GM21528 (cell line): ENCODE measurements at regions not wholly inside any gene's neighbourhood (a gene's known extent, or its start where the extent isn't known, plus 50 kb on each side); places are given as distances from the start of the nearest gene placed in this dataset.

Experiments used
- ATAC-seq: cut with Tn5 transposase; IDR thresholded peaks from one replicate; pipeline ENCODE4 v1.9.1; 2021; ENCODE audit warnings: mild to moderate bottlenecking, moderate library complexity; ENCODE audit not compliant: unreplicated experiment, low FRiP score

DNA sequence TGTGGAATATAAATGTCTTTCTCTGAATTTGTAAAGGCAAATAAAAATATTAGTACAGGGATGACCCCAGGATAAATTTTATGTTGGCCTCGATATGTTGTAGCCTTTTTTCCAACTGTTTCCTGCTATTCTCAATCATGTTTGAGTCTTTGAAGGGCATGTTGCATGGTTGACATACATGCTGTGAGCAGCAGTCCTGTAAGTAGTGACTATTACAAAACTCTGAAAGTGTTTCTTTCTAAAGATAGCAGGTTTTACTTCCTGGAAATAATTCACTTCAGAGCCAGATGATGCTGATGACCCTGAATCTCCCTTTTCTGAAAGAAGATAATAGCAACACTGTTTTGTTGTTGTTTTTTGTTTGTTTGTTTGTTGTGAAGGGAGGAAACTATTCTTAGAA lies 393.0 kb upstream of the GNPDA2 start:
- no peak for ATAC-seq

DNA sequence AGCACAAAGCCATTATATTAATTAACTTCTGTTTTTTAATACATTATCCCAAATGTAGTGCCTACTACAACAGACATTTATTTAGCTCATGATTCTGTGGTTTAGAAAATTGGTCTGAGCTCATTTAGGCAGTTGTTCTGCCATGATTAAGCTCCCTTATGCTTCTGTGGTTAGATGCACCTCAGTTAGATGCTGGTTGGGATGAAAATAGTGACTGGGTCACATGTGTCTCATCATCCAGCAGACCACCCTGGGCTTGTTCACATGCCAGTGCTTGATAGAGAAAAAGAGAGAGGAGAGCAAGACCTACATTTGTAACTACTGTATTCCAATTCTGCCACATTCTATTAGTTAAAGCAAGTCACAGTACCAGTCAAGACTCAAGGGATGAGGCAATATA lies 376.4 kb upstream of the GNPDA2 start:
- ATAC-seq: no peak

DNA sequence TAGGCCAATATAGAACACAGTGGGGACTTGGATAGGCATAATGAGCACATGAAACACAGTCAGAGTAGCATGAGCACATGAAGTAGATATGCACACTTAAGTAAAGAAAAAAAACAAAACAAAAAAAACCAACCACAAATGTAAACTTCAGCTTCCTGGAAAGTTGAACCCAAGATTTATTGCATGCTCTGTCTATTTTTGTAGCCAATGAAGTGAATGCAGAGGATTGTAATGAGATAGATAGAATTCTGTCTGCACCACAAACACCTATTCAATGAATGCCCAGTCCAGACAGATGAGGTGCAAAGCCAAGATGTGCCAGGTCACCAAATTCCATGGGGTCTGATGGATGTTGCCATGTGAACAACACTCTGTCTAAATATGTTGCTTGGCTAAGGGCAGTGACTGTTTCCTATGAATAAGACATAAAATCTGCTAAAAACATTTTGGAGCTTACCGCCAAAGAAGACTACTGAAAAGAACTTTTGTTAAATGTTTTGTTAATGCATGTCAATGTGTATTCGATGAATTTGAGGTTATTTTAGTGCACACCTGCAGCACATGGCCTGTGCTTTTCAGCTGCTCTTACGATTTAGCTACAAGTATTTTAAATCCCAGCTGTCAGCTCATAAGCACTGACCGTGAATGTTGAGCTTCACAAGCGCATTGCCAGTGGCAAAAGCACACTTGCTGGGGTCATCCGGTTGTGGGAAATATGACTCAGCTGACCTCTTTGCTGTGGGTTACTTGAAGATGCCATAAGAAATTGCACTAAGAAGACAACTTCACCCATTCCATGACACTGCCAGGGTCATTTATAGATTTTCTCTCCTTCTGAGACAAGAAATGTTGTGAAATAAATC lies 374.8 kb upstream of the GNPDA2 start:
- ATAC-seq: no peak

DNA sequence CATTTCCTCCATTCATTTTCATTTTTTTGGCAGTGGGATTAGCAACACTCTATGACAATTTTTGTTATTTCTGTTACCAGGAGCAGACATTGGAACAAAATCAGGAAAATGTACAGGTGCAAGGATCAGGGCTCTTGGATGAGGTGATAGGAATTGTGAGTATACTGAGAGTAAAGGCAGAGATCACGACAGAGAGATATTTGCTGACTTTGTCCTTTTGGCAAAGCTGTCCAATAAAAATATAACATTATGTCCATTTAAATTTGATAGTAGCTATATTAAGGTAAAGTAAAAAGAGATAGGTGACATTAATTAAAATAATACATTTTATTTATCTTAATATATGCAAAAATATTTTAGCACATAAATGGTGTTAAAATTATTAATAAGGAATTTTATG lies 373.1 kb upstream of the GNPDA2 start:
- ATAC-seq: no peak

DNA sequence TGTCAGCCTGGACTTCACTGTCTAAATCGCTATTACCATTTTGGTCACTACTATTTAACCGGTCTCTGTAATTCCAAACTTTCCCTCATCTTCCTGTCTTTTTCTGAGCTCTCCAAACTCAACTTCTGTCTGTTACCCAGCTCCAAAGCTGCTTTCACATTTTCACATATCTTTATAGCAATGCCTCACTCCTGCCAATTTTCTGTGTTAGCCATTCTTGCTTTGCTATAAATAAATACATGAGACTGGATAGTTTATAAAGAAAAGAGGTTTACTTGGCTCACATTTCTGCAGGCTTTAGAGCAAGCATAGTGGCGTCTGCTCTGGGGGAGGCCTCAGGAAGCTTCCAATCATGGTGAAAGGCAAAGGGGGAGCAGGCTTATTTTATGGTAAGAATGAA lies 368.3 kb upstream of the GNPDA2 start:
- no peak for ATAC-seq

DNA sequence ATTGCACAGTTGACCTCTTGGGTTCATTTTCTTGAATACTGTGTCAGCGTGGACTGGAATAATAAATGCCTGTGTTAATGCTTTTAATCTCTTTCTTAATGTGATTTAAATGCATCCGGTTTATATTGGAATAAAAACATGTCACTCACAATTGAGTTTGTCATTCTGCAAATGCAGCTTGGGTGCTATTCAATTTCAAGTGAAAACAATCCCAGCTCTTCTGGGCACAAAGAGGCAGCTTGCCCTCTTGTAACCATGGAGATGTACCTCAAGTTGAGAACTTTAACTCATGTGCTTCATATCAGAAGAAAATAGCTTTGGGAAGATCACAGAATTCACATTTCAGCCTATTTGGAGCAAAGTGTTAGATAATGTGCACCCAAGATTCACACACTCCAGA lies 355.7 kb upstream of the GNPDA2 start:
- ATAC-seq: no peak

DNA sequence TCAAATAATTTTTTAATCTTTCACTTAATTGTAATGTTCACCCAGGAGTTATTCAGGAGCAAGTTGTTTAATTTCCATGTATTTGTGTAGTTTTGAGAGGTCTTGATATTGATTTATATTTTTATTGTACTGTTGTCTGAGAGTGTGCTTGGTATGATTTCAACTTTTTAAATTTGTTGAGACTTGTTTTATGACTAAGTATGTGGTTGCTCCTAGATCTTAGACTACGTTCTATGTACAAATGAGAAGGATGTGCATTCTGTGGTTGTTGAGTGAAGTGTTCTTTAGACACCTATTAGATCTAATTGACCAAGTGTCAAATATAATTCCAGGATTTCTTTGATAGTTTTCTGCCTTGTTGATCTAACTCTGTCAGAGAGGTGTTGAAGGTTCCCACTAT lies 353.3 kb upstream of the GNPDA2 start:
- no peak for ATAC-seq

DNA sequence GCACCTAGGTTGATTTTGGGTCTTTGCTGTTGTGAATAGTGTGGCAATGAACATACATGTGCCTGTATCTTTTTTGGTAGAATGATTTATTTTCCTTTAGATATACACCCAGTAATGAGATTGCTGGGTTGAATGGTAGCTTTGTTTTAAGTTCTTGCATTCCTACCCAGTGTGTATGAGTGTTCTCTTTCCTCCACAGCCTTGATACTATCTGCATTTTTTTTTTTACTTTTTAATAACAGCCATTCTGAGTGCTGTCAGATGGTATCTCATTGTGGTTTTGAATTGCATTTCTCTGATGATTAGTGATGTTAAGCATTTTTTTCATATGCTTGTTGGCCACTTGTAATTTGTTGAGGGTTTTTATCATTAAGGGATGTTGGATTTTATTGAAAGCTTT lies 351.8 kb upstream of the GNPDA2 start:
- no peak for ATAC-seq

DNA sequence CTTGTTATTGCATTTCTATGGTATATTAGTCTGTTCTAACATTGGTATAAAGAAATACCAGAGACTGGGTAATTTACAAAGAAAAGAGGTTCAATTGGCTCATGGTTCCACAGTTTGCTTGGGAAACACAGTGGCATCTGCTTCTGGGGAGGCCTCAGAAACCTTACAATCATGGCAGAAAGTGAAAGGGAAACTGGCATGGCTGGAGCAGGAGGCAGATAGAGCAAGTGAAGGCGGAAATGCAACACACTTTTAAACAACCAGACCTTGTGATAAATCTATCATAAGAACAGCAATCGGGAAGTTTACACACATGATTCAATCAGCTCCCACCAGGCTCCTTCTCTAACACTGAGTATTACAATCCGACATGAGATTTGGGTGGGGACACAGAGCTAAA lies 346.6 kb upstream of the GNPDA2 start:
- ATAC-seq: no peak

DNA sequence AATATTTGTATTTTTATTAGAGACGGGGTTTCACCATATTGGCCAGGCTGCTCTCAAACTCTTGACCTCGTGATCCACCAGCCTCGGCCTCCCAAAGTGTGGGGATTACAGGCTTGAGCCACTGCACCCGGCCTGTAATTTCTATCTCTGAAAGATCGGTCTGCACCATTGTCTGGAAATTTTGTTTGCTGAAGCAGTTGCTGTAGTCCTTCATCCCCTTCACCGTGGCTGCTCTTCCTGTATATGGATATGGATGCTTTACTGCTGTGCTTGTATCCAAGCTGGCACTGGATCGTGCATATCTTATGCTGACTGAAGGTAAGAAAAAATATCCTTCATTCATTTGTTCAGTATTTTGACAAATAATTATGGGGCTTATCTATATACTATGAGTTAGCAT lies 338.4 kb upstream of the GNPDA2 start:
- no peak for ATAC-seq

DNA sequence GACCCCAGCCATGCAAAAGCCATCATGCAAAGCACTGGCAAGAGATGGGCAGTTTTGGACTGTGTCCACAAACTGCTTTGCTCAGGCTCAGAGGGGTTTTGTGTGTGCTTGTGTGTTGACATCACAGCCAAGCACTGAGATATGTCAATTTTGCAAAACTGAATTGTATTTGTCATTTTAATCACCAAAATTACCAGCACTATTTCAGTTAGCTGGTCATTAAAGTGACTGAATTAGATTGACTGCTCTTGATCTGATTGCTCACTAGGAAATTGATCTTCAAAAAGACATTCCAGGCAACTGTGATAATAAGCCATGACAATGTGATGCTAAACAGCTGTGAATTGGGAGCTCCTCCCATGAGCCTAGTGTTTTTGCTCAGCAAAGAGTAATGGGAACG lies 337.3 kb upstream of the GNPDA2 start:
- ATAC-seq: no peak

DNA sequence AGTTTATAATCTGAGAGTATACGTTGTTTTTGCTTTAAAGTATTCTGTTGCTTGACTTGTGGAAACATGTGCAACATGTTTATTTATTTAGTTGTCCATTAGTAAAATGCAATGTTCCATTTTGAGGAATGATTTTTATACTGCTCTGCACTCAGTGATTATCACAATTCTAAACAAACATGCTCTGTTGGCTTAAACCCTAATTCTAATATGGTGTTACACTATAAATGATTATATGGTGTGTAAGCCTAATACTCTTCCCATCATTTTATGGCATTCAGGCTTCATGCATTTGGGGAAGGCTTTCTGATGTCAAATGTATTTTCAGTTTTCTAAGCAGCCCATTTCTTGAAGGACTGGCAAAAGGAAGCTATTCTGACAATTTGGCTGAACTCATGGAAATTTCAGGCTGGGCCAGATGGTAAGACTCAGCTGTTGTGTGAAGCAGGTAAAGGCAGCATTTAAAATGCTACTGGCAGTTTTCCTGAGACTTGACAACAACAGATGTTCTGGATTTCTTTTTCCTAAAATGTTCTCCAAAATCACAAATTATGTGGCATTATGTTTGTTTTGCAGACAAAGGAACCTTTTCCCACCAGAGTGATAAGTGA lies 336.7 kb upstream of the GNPDA2 start:
- no peak for ATAC-seq

DNA sequence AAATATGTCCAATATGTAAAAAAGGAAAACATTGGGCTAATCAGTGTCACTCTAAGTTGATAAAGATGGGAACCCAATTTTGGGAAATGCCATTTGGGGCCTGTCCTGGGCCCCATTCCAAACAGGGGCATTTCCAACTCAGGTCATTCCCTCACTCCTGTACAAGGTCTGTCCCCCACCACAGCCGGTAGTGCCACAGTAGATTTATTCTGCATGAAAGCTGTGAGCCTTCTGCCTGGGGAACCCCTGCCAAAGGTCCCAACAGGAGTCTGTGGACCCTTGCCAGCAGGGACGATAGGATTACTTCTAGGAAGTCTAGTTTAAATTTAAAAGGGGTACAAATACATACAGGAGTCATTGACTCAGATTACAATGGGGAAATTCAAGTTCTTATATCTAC lies 317.6 kb upstream of the GNPDA2 start:
- no peak for ATAC-seq

DNA sequence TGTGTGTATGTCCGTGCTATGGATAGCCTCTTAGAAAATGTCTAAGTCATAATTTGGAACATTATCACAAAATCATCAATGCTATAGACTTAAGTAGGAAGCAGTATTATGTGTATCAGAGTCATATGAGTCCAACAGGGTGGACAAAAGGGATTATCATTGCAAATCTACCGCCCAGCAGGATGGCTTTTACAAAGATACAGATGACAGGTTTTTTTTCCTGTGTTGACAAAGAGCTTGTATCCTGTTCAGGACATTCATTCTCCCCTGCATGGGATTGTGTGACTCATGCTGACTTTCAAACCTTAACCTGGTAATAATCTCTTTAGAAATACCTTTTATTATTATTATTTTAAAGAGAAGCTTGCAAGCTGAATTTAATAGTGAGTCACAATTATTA lies 310.3 kb upstream of the GNPDA2 start:
- ATAC-seq: no peak

DNA sequence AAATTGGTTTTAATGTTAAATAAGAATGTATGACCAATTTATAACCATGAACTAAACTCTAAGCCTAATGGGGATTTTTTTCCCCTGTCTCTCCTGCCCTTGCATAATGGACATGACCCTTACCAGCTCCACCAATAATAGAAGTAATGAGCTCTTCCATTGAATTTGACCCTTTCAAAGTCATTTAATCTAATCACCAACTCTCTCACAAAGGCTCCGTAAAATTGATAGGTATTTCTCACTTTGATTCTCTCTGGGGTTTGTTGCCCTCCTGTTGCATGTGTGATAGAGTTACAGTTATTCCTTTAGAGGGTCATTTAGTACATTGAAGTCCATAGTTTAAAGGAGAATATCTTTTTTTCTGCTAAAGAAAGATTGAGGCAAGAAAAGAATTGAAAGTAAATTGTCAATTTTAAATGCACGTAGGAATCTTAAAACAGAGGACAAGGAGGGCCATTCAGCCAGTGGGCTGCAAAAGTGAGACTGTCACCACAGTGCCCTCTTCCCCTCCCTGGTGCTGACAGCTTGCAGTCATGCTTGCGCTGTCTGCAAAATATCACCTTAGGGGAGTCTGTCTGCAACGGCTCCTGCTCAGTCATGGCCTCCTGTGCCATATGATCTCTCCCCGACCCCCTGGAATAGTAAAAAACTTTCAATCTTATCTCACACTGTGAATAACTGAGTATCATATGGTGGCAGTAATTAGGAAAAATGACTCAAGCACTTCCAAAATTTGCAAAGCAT lies 307.5 kb upstream of the GNPDA2 start:
- ATAC-seq: no peak

DNA sequence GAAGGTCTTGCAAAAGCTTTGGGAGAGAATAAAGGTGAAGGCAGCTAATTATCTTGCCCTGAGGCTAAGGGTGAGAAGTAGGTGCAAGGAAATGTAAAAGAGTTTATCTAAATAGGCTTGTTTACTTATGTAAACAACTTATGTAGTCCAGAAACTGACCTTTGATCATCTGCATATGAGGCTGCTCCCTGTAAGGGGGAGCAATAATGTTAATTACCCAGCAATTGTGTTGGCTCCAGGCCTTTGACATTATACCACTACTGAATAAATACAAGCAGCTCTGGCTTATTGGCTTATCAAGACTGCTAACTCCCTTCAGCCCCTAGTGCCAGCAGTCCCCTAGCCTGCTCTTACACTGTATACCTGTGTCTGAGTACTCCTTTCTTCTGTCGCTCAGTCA lies 303.7 kb upstream of the GNPDA2 start:
- no peak for ATAC-seq

DNA sequence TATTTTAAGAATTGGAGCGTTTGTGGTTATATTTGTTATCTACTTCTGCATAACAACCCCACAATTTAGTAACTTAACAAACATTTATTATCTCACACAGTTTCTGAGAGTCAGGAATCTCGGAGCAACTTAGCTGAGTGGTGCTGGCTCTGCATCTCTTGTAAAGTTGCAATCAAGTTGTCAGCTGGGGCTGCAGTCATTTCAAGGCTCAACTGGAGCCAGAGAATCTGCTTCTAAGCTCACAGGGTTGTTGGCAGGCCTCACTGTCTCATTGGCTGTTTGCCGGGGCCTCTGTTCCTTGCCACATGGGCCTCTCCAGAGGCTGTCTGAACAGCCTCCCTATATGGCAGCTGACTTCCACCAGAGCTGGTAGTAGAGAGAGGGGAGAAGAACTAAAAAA lies 281.2 kb upstream of the GNPDA2 start:
- ATAC-seq: no peak

DNA sequence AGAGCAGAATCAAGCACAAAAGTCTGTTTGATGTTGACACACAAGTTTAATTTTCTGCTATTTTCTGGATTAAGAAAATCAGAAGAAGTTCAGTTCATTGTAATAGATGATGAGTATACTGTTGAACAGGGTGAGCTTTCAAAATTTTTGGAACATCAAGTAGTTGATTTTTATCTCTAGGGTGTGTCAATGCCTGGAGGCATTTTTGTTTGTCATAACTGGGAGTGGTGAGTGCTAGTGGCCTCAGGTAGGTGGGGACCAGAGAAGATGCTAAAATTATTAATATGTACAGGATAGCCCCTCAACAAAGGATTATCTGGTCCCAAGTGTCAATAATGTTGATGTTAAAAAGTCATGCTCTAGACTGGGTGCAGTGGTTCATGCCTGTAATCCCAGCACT lies 279.7 kb upstream of the GNPDA2 start:
- ATAC-seq: no peak

DNA sequence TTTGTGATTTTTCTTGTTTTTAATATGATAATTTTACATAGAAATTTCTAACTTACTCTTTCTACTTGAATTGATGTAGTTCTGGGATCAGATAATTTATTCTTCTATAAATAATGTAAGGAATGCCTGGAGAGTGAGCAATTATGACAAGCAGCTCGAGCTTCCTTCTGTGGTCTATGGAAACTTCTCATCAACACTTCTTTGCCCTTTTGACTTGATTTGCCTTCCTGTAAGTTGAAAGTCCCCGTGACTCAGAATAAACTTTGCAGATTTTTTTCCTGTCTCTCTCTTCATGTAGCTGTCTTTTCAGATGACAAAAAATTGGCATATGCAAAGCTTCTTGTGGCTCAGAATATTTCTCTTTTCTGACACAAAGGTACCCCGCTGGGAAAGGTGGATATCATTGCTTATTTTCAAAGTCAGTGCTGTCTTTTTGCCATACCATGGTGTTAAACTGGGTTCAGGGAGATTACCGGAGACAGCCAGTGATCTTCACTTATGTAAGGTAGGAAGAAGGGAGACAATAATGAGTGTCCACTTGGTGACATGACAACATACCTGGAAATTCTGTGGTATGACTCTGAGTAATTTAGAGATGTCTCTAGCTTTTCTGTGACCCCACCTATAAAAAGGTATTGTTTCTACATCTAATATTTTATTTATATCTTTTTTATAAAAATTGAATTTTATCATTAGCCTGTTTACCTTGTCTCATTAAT lies 278.6 kb upstream of the GNPDA2 start:
- no peak for ATAC-seq

DNA sequence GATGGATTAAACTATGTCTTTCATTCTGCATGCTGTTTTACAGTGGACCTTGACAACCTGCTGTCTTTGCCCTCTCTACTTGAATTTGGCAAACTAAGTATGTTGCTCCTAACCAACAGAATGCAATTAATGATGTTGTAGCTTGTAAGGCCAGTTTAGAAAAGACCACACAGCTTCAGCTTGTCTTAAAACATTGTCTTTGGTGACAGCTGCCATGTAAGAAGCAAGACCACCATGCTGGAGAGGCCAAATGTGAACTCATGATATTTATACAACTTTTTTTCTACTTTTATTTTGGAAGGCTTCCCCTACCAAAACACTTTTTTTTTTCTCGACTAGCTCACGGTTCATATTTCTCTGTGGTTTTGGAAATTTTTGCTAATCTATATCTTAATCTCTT lies 278.0 kb upstream of the GNPDA2 start:
- ATAC-seq: no peak

DNA sequence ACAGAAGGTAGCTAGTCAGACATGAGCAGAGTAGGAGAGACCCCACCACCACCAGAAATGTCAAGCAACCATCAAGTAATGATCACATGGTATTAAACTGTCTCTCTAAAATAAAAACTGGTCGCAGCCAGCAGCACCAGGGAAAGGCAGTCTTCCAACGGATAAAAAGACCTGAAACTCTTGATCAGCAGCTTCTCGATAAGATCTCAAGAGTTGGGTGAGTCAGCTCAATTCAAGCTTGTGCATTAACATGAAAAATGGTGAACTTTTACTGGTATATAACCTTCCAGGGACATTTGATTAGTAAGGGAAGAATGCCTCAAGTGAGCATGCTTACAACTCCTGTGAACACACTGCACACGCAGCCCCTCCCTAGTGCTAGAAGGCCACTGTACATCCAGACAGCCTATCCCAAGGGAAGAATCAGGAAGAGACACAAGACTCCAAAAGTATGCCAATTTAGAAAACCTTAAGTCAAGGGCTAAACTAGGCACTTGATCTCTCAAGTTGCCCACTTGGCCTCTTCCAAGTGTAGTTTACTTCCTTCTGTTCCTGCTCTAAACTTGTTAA lies 270.0 kb upstream of the GNPDA2 start:
- no peak for ATAC-seq
